GM23338 (cell line): ENCODE measurements at regions not wholly inside any gene's neighbourhood (a gene's known extent, or its start where the extent isn't known, plus 50 kb on each side); places are given as distances from the start of the nearest gene placed in this dataset.

Experiments used
- CTCF ChIP-seq, 2 experiments: fragments of 200-600 bp in 1 of 2; sonication (generic) in 1 of 2; conservative IDR thresholded peaks; 2 replicates each; pipeline versions ENCODE4 v1.5.1 to v1.6.1; 2016 to 2017; ENCODE audit warnings: antibody characterized with exemption in 2 of 2, low read depth in 2 of 2, mild to moderate bottlenecking in 2 of 2, moderate library complexity in 1 of 2
- ETS1 ChIP-seq: IDR thresholded peaks from 2 replicates; pipeline ENCODE4 v1.6.1; 2016; ENCODE audit warnings: antibody characterized with exemption
- EZH2 ChIP-seq: fragments of 200-600 bp; sonication (generic); IDR thresholded peaks from one replicate; pipeline ENCODE4 v1.8.0; 2017; ENCODE audit warnings: antibody characterized with exemption, mild to moderate bottlenecking, low read depth; ENCODE audit not compliant: unreplicated experiment
- EZH2phosphoT487 ChIP-seq: fragments of 200-600 bp; sonication (generic); IDR thresholded peaks from one replicate; pipeline ENCODE4 v1.8.1; 2018; ENCODE audit warnings: antibody characterized with exemption; ENCODE audit not compliant: unreplicated experiment
- JUNB ChIP-seq: IDR thresholded peaks from one replicate; pipeline ENCODE4 v1.6.1; 2016; ENCODE audit warnings: antibody characterized with exemption; ENCODE audit not compliant: unreplicated experiment
- POLR2AphosphoS5 ChIP-seq: IDR thresholded peaks from 2 replicates; pipeline ENCODE4 v1.6.1; 2016; ENCODE audit warnings: antibody characterized with exemption, low read depth
- STAT1 ChIP-seq: IDR thresholded peaks from one replicate; pipeline ENCODE4 v1.6.1; 2016; ENCODE audit warnings: antibody characterized with exemption; ENCODE audit not compliant: unreplicated experiment
- TF ChIP-seq, protein P1 (sequence below): IDR thresholded peaks from one replicate; pipeline ENCODE4 v1.6.1; 2018; ENCODE audit warnings: antibody characterized with exemption; ENCODE audit not compliant: unreplicated experiment

DNA sequence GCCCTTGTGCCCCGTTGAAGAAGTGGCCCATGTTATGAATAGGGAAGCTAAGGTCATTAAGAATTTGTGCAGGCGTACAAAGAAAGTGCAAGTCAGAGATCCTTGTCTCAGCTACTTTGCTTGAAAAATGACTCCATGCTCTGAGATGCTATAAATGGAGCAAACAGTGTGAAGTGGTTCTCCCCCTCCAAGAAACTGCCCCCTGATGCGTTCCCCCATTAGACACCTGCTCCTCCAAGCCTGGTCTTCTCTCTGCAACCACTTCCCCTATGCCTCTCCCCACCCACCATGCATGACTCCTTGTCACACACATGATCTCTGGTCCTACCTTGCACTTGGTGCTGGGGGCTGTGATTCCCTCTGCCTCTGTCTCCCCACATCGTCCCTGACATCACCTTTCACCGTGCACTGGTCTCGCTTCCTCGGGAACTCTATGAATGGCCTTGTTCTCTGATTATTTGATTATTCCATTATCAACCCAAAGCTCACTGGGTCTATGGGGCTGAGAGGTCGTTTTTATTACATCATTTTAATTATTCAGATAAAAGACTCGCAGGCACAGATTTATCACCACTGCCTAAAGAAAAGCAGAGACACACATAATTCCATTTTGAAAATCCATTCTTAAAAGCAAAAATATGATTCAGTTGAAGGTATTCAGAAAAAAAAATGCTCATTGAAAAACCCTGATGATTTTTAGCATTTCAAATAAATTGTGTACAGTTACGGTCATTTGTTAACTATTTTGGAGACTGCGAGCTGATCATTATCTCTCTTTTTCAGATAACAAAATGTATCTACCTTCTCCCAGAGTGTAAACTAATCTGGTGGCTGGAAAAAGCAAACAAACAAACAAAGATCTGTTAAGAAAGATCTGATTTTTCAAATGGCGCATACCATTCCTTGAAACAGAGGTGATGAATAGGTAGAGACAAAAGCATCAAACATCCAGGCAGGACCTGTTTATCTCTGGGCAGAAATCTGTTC lies 294.9 kb downstream of the SOX11 start:
- TF ChIP-seq EZH2 (no peak), CTCF (conservative IDR thresholded peaks at IDR 0.05; ENCODE audit: low read depth in 2 of 2) (no peak), EZH2phosphoT487 (no peak), ETS1 (no peak), POLR2AphosphoS5 (no peak), STAT1 (no peak), JUNB (no peak)
- TF ChIP-seq, protein P1, sequence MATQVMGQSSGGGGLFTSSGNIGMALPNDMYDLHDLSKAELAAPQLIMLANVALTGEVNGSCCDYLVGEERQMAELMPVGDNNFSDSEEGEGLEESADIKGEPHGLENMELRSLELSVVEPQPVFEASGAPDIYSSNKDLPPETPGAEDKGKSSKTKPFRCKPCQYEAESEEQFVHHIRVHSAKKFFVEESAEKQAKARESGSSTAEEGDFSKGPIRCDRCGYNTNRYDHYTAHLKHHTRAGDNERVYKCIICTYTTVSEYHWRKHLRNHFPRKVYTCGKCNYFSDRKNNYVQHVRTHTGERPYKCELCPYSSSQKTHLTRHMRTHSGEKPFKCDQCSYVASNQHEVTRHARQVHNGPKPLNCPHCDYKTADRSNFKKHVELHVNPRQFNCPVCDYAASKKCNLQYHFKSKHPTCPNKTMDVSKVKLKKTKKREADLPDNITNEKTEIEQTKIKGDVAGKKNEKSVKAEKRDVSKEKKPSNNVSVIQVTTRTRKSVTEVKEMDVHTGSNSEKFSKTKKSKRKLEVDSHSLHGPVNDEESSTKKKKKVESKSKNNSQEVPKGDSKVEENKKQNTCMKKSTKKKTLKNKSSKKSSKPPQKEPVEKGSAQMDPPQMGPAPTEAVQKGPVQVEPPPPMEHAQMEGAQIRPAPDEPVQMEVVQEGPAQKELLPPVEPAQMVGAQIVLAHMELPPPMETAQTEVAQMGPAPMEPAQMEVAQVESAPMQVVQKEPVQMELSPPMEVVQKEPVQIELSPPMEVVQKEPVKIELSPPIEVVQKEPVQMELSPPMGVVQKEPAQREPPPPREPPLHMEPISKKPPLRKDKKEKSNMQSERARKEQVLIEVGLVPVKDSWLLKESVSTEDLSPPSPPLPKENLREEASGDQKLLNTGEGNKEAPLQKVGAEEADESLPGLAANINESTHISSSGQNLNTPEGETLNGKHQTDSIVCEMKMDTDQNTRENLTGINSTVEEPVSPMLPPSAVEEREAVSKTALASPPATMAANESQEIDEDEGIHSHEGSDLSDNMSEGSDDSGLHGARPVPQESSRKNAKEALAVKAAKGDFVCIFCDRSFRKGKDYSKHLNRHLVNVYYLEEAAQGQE = no peak
